ENCODE measurements at regions not wholly inside any gene's neighbourhood (a gene's known extent, or its start where the extent isn't known, plus 50 kb on each side); places are given as distances from the start of the nearest gene placed in this dataset.

DNA sequence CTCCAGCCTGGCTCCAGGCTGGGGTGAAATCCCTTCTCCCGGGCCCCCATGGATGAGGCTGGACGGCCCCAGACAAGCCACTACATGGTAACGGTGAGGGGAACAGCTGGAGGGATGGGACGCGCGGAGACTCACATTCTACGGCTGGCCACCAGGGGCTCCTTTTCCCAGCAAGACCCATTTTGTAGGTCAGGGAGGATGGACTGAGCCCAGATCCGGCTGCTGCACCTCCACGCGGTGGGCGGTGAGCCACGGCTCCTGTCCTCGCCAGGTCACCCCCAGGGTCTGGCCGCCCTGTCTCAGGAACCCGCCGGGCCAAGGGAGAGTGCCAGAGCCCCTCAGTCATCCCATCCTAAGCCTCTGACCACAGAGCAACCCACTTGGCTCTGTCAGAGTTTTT is 75.0 kb upstream of the ACTRT2 start:
- ATAC-seq: no peak
- TF ChIP-seq, protein P1, sequence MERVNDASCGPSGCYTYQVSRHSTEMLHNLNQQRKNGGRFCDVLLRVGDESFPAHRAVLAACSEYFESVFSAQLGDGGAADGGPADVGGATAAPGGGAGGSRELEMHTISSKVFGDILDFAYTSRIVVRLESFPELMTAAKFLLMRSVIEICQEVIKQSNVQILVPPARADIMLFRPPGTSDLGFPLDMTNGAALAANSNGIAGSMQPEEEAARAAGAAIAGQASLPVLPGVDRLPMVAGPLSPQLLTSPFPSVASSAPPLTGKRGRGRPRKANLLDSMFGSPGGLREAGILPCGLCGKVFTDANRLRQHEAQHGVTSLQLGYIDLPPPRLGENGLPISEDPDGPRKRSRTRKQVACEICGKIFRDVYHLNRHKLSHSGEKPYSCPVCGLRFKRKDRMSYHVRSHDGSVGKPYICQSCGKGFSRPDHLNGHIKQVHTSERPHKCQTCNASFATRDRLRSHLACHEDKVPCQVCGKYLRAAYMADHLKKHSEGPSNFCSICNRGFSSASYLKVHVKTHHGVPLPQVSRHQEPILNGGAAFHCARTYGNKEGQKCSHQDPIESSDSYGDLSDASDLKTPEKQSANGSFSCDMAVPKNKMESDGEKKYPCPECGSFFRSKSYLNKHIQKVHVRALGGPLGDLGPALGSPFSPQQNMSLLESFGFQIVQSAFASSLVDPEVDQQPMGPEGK (CRISPR knock-in tag; IDR thresholded peaks at IDR 0.05; ENCODE audit: borderline replicate concordance): no peak
- TF ChIP-seq ESRRG (CRISPR knock-in tag; IDR thresholded peaks at IDR 0.05) (no peak), ZFP30 (CRISPR knock-in tag; IDR thresholded peaks at IDR 0.05) (no peak), ARNTL (CRISPR knock-in tag; IDR thresholded peaks at IDR 0.05; ENCODE audit: borderline replicate concordance, low read depth) (no peak), ZFP3 (CRISPR knock-in tag; IDR thresholded peaks at IDR 0.05) (no peak), ISL1 (CRISPR knock-in tag; IDR thresholded peaks at IDR 0.05) (no peak), PPARA (CRISPR knock-in tag; IDR thresholded peaks at IDR 0.05; ENCODE audit: borderline replicate concordance) (no peak), TCF4 (CRISPR knock-in tag; IDR thresholded peaks at IDR 0.05; ENCODE audit: borderline replicate concordance) (no peak), BACH2 (CRISPR knock-in tag; IDR thresholded peaks at IDR 0.05; ENCODE audit: borderline replicate concordance) (no peak), ZNF565 (CRISPR knock-in tag; conservative IDR thresholded peaks at IDR 0.05; ENCODE audit: low read depth) (no peak), GLIS3 (CRISPR knock-in tag; IDR thresholded peaks at IDR 0.05) (no peak), TOX (CRISPR knock-in tag; IDR thresholded peaks at IDR 0.05; ENCODE audit: borderline replicate concordance) (no peak), OSR1 (CRISPR knock-in tag; IDR thresholded peaks at IDR 0.05) (no peak), ZC3H10 (CRISPR knock-in tag; IDR thresholded peaks at IDR 0.05) (no peak), CSDC2 (CRISPR knock-in tag; IDR thresholded peaks at IDR 0.05) (no peak), ZNF70 (CRISPR knock-in tag; IDR thresholded peaks at IDR 0.05) (no peak)
- TF ChIP-seq, protein P2, sequence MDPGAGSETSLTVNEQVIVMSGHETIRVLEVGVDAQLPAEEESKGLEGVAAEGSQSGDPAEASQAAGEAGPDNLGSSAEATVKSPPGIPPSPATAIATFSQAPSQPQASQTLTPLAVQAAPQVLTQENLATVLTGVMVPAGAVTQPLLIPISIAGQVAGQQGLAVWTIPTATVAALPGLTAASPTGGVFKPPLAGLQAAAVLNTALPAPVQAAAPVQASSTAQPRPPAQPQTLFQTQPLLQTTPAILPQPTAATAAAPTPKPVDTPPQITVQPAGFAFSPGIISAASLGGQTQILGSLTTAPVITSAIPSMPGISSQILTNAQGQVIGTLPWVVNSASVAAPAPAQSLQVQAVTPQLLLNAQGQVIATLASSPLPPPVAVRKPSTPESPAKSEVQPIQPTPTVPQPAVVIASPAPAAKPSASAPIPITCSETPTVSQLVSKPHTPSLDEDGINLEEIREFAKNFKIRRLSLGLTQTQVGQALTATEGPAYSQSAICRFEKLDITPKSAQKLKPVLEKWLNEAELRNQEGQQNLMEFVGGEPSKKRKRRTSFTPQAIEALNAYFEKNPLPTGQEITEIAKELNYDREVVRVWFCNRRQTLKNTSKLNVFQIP (CRISPR knock-in tag; IDR thresholded peaks at IDR 0.05; ENCODE audit: borderline replicate concordance, low read depth): no peak
- TF ChIP-seq, protein P3, sequence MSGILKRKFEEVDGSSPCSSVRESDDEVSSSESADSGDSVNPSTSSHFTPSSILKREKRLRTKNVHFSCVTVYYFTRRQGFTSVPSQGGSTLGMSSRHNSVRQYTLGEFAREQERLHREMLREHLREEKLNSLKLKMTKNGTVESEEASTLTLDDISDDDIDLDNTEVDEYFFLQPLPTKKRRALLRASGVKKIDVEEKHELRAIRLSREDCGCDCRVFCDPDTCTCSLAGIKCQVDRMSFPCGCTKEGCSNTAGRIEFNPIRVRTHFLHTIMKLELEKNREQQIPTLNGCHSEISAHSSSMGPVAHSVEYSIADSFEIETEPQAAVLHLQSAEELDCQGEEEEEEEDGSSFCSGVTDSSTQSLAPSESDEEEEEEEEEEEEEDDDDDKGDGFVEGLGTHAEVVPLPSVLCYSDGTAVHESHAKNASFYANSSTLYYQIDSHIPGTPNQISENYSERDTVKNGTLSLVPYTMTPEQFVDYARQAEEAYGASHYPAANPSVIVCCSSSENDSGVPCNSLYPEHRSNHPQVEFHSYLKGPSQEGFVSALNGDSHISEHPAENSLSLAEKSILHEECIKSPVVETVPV (CRISPR knock-in tag; IDR thresholded peaks at IDR 0.05): no peak
- TF ChIP-seq, protein P4, sequence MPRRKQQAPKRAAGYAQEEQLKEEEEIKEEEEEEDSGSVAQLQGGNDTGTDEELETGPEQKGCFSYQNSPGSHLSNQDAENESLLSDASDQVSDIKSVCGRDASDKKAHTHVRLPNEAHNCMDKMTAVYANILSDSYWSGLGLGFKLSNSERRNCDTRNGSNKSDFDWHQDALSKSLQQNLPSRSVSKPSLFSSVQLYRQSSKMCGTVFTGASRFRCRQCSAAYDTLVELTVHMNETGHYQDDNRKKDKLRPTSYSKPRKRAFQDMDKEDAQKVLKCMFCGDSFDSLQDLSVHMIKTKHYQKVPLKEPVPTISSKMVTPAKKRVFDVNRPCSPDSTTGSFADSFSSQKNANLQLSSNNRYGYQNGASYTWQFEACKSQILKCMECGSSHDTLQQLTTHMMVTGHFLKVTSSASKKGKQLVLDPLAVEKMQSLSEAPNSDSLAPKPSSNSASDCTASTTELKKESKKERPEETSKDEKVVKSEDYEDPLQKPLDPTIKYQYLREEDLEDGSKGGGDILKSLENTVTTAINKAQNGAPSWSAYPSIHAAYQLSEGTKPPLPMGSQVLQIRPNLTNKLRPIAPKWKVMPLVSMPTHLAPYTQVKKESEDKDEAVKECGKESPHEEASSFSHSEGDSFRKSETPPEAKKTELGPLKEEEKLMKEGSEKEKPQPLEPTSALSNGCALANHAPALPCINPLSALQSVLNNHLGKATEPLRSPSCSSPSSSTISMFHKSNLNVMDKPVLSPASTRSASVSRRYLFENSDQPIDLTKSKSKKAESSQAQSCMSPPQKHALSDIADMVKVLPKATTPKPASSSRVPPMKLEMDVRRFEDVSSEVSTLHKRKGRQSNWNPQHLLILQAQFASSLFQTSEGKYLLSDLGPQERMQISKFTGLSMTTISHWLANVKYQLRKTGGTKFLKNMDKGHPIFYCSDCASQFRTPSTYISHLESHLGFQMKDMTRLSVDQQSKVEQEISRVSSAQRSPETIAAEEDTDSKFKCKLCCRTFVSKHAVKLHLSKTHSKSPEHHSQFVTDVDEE (CRISPR knock-in tag; IDR thresholded peaks at IDR 0.05): no peak

DNA sequence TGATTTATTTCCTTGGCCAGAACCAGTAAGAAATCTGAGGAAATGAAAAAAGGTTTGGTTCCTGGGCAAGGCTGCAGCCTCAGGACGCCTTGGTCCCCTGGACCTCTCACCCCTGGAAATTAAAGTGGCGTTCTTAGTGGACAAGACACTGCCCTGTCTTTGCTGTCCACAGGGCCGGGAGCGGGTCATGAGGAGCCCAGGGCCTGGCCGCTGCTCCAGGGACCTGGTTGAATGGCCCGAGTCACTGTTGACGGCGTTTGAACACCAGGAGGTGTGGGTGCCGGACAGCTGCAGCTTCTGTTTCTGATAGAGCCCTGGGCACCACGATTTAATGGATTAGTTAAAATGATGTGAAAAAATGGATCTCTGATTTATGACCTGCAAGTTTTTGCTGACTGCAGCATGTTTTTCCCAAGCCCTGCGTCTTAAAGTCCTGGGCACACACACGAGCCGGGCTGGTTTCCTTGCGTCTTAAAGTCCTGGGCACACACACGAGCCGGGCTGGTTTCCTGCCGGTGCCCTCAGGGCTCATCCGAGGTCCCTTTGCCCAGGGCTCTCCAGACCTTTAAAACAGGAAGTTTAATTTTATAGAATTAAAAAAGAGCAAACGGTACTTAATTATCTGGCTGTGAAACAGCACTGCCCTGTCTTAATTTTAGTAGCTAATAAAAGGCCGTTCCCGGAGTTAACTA is 74.1 kb upstream of the ACTRT2 start:
- TF ChIP-seq OSR1 (CRISPR knock-in tag; IDR thresholded peaks at IDR 0.05) (no peak), SNAI2 (CRISPR knock-in tag; IDR thresholded peaks at IDR 0.05) (no peak), ZFP30 (CRISPR knock-in tag; IDR thresholded peaks at IDR 0.05) (no peak), ZNF70 (CRISPR knock-in tag; IDR thresholded peaks at IDR 0.05) (no peak)

DNA sequence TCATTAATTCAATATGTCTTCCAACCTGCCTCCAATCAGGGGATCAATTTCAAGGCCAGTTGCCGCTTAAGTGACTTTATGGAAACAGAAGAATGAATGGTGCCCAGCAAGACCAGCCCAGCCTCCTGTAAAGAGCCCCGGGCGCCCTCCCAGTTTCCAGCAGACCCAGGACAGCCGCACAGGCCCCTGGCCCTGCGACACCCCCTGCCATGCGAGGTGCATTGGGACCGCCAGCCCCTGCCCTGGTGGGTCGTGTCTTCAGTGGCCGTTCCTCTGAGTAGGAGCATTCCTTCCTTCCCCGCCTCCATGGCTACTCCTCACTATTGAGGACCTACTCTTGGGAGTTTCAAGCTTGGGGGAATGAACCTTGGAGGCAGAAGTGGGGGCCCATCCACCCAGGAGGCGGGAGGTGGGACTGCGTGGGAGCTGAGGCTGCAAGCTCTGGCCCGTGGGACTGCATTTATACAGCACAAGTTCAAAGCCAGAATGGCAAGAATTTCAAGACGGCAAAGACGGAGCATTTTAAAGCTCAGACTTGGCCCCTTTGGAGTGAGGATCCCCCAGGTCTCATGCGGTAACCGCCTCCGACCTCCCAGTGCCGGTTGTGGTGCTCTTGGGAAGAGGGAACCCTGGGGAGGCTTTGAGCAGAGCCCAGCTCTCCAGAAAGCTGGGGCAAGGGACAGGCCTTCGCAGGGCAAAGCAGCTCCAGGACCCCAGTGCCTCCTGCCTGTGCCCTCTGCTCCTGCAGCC is 73.1 kb upstream of the ACTRT2 start:
- ATAC-seq: no peak
- no peak for TF ChIP-seq ZC3H10 (CRISPR knock-in tag; IDR thresholded peaks at IDR 0.05)
- TF ChIP-seq ZFP3 (CRISPR knock-in tag; IDR thresholded peaks at IDR 0.05): no peak
- no peak for TF ChIP-seq ZNF70 (CRISPR knock-in tag; IDR thresholded peaks at IDR 0.05)
- TF ChIP-seq SNAI2 (CRISPR knock-in tag; IDR thresholded peaks at IDR 0.05): no peak
- TF ChIP-seq, protein P1 (CRISPR knock-in tag; IDR thresholded peaks at IDR 0.05; ENCODE audit: borderline replicate concordance): no peak
- no peak for TF ChIP-seq ZFP30 (CRISPR knock-in tag; IDR thresholded peaks at IDR 0.05)
- no peak for TF ChIP-seq ZNF565 (CRISPR knock-in tag; conservative IDR thresholded peaks at IDR 0.05; ENCODE audit: low read depth)
- TF ChIP-seq, protein P5, sequence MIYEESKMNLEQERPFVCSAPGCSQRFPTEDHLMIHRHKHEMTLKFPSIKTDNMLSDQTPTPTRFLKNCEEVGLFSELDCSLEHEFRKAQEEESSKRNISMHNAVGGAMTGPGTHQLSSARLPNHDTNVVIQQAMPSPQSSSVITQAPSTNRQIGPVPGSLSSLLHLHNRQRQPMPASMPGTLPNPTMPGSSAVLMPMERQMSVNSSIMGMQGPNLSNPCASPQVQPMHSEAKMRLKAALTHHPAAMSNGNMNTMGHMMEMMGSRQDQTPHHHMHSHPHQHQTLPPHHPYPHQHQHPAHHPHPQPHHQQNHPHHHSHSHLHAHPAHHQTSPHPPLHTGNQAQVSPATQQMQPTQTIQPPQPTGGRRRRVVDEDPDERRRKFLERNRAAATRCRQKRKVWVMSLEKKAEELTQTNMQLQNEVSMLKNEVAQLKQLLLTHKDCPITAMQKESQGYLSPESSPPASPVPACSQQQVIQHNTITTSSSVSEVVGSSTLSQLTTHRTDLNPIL (CRISPR knock-in tag; IDR thresholded peaks at IDR 0.05; ENCODE audit: low read depth): no peak
- TF ChIP-seq, protein P4 (CRISPR knock-in tag; IDR thresholded peaks at IDR 0.05): no peak
- TF ChIP-seq TOX (CRISPR knock-in tag; IDR thresholded peaks at IDR 0.05; ENCODE audit: borderline replicate concordance): no peak
- no peak for TF ChIP-seq ARNTL (CRISPR knock-in tag; IDR thresholded peaks at IDR 0.05; ENCODE audit: borderline replicate concordance, low read depth)
- no peak for TF ChIP-seq TCF4 (CRISPR knock-in tag; IDR thresholded peaks at IDR 0.05; ENCODE audit: borderline replicate concordance)

More for the DNA sequence above, 74.1 kb upstream of the ACTRT2 start:
- ATAC-seq: no peak

Data from SK-N-SH treated with all-trans-retinoic acid at 6 μM for 48 hours (cell line).